ENCODE measurements at regions not wholly inside any gene's neighbourhood (a gene's known extent, or its start where the extent isn't known, plus 50 kb on each side); places are given as distances from the start of the nearest gene placed in this dataset.

- H3K9me3 Mint-ChIP-seq (ENCODE audit: unreplicated experiment): no peaks in the 10 kb centered on the region
- no peak for TF ChIP-seq CTCF (IDR thresholded peaks at IDR 0.05; ENCODE audit: unreplicated experiment)
- H3K27me3 Mint-ChIP-seq (ENCODE audit: unreplicated experiment): no peaks in the 10 kb centered on the region
- no peak overlapping the region for H3K4me3 Mint-ChIP-seq (ENCODE audit: unreplicated experiment)
- H3K4me1 Mint-ChIP-seq (ENCODE audit: unreplicated experiment): no peaks in the 10 kb centered on the region
- H3K36me3 Mint-ChIP-seq (ENCODE audit: low read depth, unreplicated experiment): no peaks in the 10 kb centered on the region
- no peak overlapping the region for H3K27ac Mint-ChIP-seq (ENCODE audit: unreplicated experiment)
- no peak for DNase-seq (ENCODE audit: low spot score)
Observed at GRCh38 chr7:9876053-9876452, 1097.6 kb upstream of the PHF14 start.

DNA sequence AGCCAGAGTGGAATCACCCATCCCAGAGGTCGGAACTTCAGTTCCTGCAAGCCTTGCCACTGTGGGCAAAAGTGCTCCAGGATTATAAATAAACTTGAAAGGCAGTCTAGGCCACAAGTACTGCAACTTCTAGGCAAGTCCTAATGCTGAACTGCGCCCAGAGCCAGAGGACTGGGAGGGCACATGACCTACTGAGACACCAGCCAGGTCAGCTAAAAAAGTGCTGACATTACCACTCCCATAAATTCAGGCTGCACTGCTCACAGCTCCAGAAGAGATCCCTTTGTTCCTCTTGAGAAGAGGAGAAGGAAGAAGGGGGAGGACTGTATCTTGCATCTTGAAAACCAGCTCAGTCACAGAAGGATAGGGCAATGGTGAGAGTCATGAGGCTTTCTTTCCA, 1084.1 kb upstream of the PHF14 start:
- Mint-ChIP-seq H3K4me1 (ENCODE audit: unreplicated experiment) (no peaks in the 10 kb centered on the region), H3K9me3 (ENCODE audit: unreplicated experiment) (no peaks in the 10 kb centered on the region), H3K4me3 (ENCODE audit: unreplicated experiment) (no peak overlapping the region), H3K27ac (ENCODE audit: unreplicated experiment) (no peak overlapping the region), H3K27me3 (ENCODE audit: unreplicated experiment) (peaks cover 2% of the 10 kb centered on the region), H3K36me3 (ENCODE audit: low read depth, unreplicated experiment) (no peaks in the 10 kb centered on the region)
- no peak for DNase-seq (ENCODE audit: low spot score)
- no peak for TF ChIP-seq CTCF (IDR thresholded peaks at IDR 0.05; ENCODE audit: unreplicated experiment)

GRCh38 chr7:9890092-9890491, 1083.6 kb upstream of the PHF14 start:
- no peaks in the 10 kb centered on the region for H3K9me3 Mint-ChIP-seq (ENCODE audit: unreplicated experiment)
- no peak for DNase-seq (ENCODE audit: low spot score)
- H3K4me3 Mint-ChIP-seq (ENCODE audit: unreplicated experiment): no peak overlapping the region
- peaks cover 2% of the 10 kb centered on the region for H3K27me3 Mint-ChIP-seq (ENCODE audit: unreplicated experiment)
- peak; percentile 35 for TF ChIP-seq CTCF (IDR thresholded peaks at IDR 0.05; ENCODE audit: unreplicated experiment)
- no peak overlapping the region for H3K27ac Mint-ChIP-seq (ENCODE audit: unreplicated experiment)
- no peaks in the 10 kb centered on the region for H3K4me1 Mint-ChIP-seq (ENCODE audit: unreplicated experiment)
- H3K36me3 Mint-ChIP-seq (ENCODE audit: low read depth, unreplicated experiment): no peaks in the 10 kb centered on the region

DNA sequence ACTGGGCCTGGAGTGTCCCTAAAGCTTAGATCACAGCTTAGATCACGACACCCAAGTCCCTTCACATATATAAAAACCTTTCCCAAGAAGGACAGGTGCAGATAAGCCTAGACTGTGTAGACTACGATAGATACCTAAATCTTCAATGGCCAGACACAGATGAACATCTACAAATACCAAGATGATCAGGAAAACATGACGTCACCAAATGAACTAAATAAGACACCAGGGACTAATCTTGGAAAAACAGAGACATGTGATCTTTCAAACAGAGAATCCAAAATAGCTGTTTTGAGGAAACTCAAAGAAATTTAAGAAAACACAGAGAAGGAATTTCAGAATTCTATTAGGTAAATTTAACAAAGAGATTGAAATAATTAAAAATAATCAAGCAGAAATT, 1082.6 kb upstream of the PHF14 start:
- Mint-ChIP-seq H3K27me3 (ENCODE audit: unreplicated experiment) (no peaks in the 10 kb centered on the region), H3K36me3 (ENCODE audit: low read depth, unreplicated experiment) (no peaks in the 10 kb centered on the region), H3K9me3 (ENCODE audit: unreplicated experiment) (no peaks in the 10 kb centered on the region), H3K27ac (ENCODE audit: unreplicated experiment) (no peak overlapping the region), H3K4me1 (ENCODE audit: unreplicated experiment) (no peaks in the 10 kb centered on the region), H3K4me3 (ENCODE audit: unreplicated experiment) (no peak overlapping the region)
- no peak for DNase-seq (ENCODE audit: low spot score)
- TF ChIP-seq CTCF (IDR thresholded peaks at IDR 0.05; ENCODE audit: unreplicated experiment): no peak

DNA sequence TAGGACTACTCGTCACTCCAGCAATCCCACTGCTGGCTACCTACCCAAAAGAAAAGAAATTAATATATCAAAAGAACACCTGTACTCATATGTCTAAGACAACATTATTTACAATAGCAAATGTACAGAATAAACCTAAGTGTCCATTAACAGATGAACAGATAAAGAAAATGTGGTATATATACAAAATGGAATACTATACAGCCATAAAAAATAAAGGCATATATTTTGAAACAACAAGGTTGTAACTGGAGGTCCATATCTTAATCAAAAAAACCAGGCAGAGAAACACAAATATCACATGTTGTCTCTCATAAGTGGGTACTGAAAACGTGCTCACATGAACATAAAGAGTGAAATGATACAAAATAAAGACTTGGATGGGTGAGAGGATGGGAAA, 1073.3 kb upstream of the PHF14 start:
- H3K27ac Mint-ChIP-seq (ENCODE audit: unreplicated experiment): no peak overlapping the region
- no peaks in the 10 kb centered on the region for H3K4me1 Mint-ChIP-seq (ENCODE audit: unreplicated experiment)
- no peak overlapping the region for H3K4me3 Mint-ChIP-seq (ENCODE audit: unreplicated experiment)
- DNase-seq (ENCODE audit: low spot score): no peak
- TF ChIP-seq CTCF (IDR thresholded peaks at IDR 0.05; ENCODE audit: unreplicated experiment): no peak
- no peaks in the 10 kb centered on the region for H3K9me3 Mint-ChIP-seq (ENCODE audit: unreplicated experiment)
- no peaks in the 10 kb centered on the region for H3K27me3 Mint-ChIP-seq (ENCODE audit: unreplicated experiment)
- H3K36me3 Mint-ChIP-seq (ENCODE audit: low read depth, unreplicated experiment): no peaks in the 10 kb centered on the region

Data from endothelial cell (in vitro differentiated cells).